ENCODE measurements at regions not wholly inside any gene's neighbourhood (a gene's known extent, or its start where the extent isn't known, plus 50 kb on each side); places are given as distances from the start of the nearest gene placed in this dataset.
"Not testable (repeated sequence)": the region's sequence is repeated elsewhere in the genome, so short reads cannot be mapped to it uniquely, and the experiment has no call there.

- H3K4me1 ChIP-seq (ENCODE audit: control insufficient read depth, insufficient read depth, low read length): no peaks in the 10 kb centered on the region
- no peak for DNase-seq (ENCODE audit: low read depth, low spot score)
- H3K27me3 ChIP-seq (ENCODE audit: control insufficient read depth, insufficient read depth, low read length): no peaks in the 10 kb centered on the region
- H3K36me3 ChIP-seq (ENCODE audit: control insufficient read depth, insufficient read depth, low read length): no peaks in the 10 kb centered on the region
- no peak overlapping the region for H3K27ac ChIP-seq (ENCODE audit: low read length)
- H3K4me3 ChIP-seq (ENCODE audit: low read length): no peak overlapping the region
- WGBS (ENCODE audit: insufficient coverage, insufficient read length): no CpG with 5 or more reads among the region's 2 CpGs
- H3K9me3 ChIP-seq (ENCODE audit: control insufficient read depth, insufficient read depth, low read length): no peaks in the 10 kb centered on the region
These were observed 143.1 kb downstream of the CSNK2A3 start for GRCh38 chr11:11209967-11210366.

GRCh38 chr11:11208994-11209393 lies 144.1 kb downstream of the CSNK2A3 start:
- no peak for DNase-seq (ENCODE audit: low read depth, low spot score)
- H3K4me3 ChIP-seq (ENCODE audit: low read length): no peak overlapping the region
- no peak overlapping the region for H3K27ac ChIP-seq (ENCODE audit: low read length)
- H3K4me1 ChIP-seq (ENCODE audit: control insufficient read depth, insufficient read depth, low read length): no peaks in the 10 kb centered on the region
- no peaks in the 10 kb centered on the region for H3K36me3 ChIP-seq (ENCODE audit: control insufficient read depth, insufficient read depth, low read length)
- H3K27me3 ChIP-seq (ENCODE audit: control insufficient read depth, insufficient read depth, low read length): no peaks in the 10 kb centered on the region
- H3K9me3 ChIP-seq (ENCODE audit: control insufficient read depth, insufficient read depth, low read length): no peaks in the 10 kb centered on the region
- no CpG with 5 or more reads among the region's 4 CpGs for WGBS (ENCODE audit: insufficient coverage, insufficient read length)

GRCh38 chr11:11207428-11207827 lies 145.6 kb downstream of the CSNK2A3 start:
- H3K4me3 ChIP-seq (ENCODE audit: low read length): no peak overlapping the region
- DNase-seq (ENCODE audit: low read depth, low spot score): no peak
- H3K36me3 ChIP-seq (ENCODE audit: control insufficient read depth, insufficient read depth, low read length): no peaks in the 10 kb centered on the region
- no peaks in the 10 kb centered on the region for H3K4me1 ChIP-seq (ENCODE audit: control insufficient read depth, insufficient read depth, low read length)
- H3K9me3 ChIP-seq (ENCODE audit: control insufficient read depth, insufficient read depth, low read length): no peaks in the 10 kb centered on the region
- H3K27me3 ChIP-seq (ENCODE audit: control insufficient read depth, insufficient read depth, low read length): no peaks in the 10 kb centered on the region
- no peak overlapping the region for H3K27ac ChIP-seq (ENCODE audit: low read length)
- no CpG with 5 or more reads among the region's 3 CpGs for WGBS (ENCODE audit: insufficient coverage, insufficient read length)

- DNase-seq (ENCODE audit: low read depth, low spot score): no peak
- H3K27ac ChIP-seq (ENCODE audit: low read length): no peak overlapping the region
- H3K27me3 ChIP-seq (ENCODE audit: control insufficient read depth, insufficient read depth, low read length): no peaks in the 10 kb centered on the region
- H3K9me3 ChIP-seq (ENCODE audit: control insufficient read depth, insufficient read depth, low read length): no peaks in the 10 kb centered on the region
- WGBS (ENCODE audit: insufficient coverage, insufficient read length): no CpG with 5 or more reads among the region's 7 CpGs
- H3K36me3 ChIP-seq (ENCODE audit: control insufficient read depth, insufficient read depth, low read length): no peaks in the 10 kb centered on the region
- no peak overlapping the region for H3K4me3 ChIP-seq (ENCODE audit: low read length)
- no peaks in the 10 kb centered on the region for H3K4me1 ChIP-seq (ENCODE audit: control insufficient read depth, insufficient read depth, low read length)
These were observed 146.6 kb downstream of the CSNK2A3 start for GRCh38 chr11:11206484-11206883.

GRCh38 chr11:11202885-11203284 lies 150.2 kb downstream of the CSNK2A3 start:
- no CpG with 5 or more reads among the region's 2 CpGs for WGBS (ENCODE audit: insufficient coverage, insufficient read length)
- H3K9me3 ChIP-seq (ENCODE audit: control insufficient read depth, insufficient read depth, low read length): no peaks in the 10 kb centered on the region
- no peak overlapping the region for H3K27ac ChIP-seq (ENCODE audit: low read length)
- H3K4me1 ChIP-seq (ENCODE audit: control insufficient read depth, insufficient read depth, low read length): no peaks in the 10 kb centered on the region
- no peaks in the 10 kb centered on the region for H3K36me3 ChIP-seq (ENCODE audit: control insufficient read depth, insufficient read depth, low read length)
- no peaks in the 10 kb centered on the region for H3K27me3 ChIP-seq (ENCODE audit: control insufficient read depth, insufficient read depth, low read length)
- no peak for DNase-seq (ENCODE audit: low read depth, low spot score)
- H3K4me3 ChIP-seq (ENCODE audit: low read length): no peak overlapping the region

GRCh38 chr11:11201302-11201701 lies 151.7 kb downstream of the CSNK2A3 start:
- no CpG with 5 or more reads among the region's 4 CpGs for WGBS (ENCODE audit: insufficient coverage, insufficient read length)
- H3K4me1 ChIP-seq (ENCODE audit: control insufficient read depth, insufficient read depth, low read length); H3K27ac ChIP-seq (ENCODE audit: low read length); H3K27me3 ChIP-seq (ENCODE audit: control insufficient read depth, insufficient read depth, low read length); H3K4me3 ChIP-seq (ENCODE audit: low read length); H3K36me3 ChIP-seq (ENCODE audit: control insufficient read depth, insufficient read depth, low read length); DNase-seq (ENCODE audit: low read depth, low spot score); H3K9me3 ChIP-seq (ENCODE audit: control insufficient read depth, insufficient read depth, low read length): not testable (repeated sequence)

GRCh38 chr11:11192541-11192940 lies 160.5 kb downstream of the CSNK2A3 start:
- H3K36me3 ChIP-seq (ENCODE audit: control insufficient read depth, insufficient read depth, low read length): no peaks in the 10 kb centered on the region
- no peak for DNase-seq (ENCODE audit: low read depth, low spot score)
- H3K4me1 ChIP-seq (ENCODE audit: control insufficient read depth, insufficient read depth, low read length): no peaks in the 10 kb centered on the region
- no CpG with 5 or more reads among the region's 3 CpGs for WGBS (ENCODE audit: insufficient coverage, insufficient read length)
- H3K27ac ChIP-seq (ENCODE audit: low read length): no peak overlapping the region
- H3K9me3 ChIP-seq (ENCODE audit: control insufficient read depth, insufficient read depth, low read length): no peaks in the 10 kb centered on the region
- no peak overlapping the region for H3K4me3 ChIP-seq (ENCODE audit: low read length)
- no peaks in the 10 kb centered on the region for H3K27me3 ChIP-seq (ENCODE audit: control insufficient read depth, insufficient read depth, low read length)

- H3K27me3 ChIP-seq (ENCODE audit: control insufficient read depth, insufficient read depth, low read length): no peaks in the 10 kb centered on the region
- no peaks in the 10 kb centered on the region for H3K36me3 ChIP-seq (ENCODE audit: control insufficient read depth, insufficient read depth, low read length)
- no CpG with 5 or more reads among the region's 3 CpGs for WGBS (ENCODE audit: insufficient coverage, insufficient read length)
- H3K4me3 ChIP-seq (ENCODE audit: low read length): no peak overlapping the region
- H3K27ac ChIP-seq (ENCODE audit: low read length): no peak overlapping the region
- H3K4me1 ChIP-seq (ENCODE audit: control insufficient read depth, insufficient read depth, low read length): no peaks in the 10 kb centered on the region
- DNase-seq (ENCODE audit: low read depth, low spot score): no peak
- H3K9me3 ChIP-seq (ENCODE audit: control insufficient read depth, insufficient read depth, low read length): no peaks in the 10 kb centered on the region
These were observed 163.5 kb downstream of the CSNK2A3 start for GRCh38 chr11:11189506-11189905.

- H3K27ac ChIP-seq (ENCODE audit: low read length): no peak overlapping the region
- no peak overlapping the region for H3K4me3 ChIP-seq (ENCODE audit: low read length)
- H3K36me3 ChIP-seq (ENCODE audit: control insufficient read depth, insufficient read depth, low read length): no peaks in the 10 kb centered on the region
- no peaks in the 10 kb centered on the region for H3K4me1 ChIP-seq (ENCODE audit: control insufficient read depth, insufficient read depth, low read length)
- H3K27me3 ChIP-seq (ENCODE audit: control insufficient read depth, insufficient read depth, low read length): no peaks in the 10 kb centered on the region
- no peaks in the 10 kb centered on the region for H3K9me3 ChIP-seq (ENCODE audit: control insufficient read depth, insufficient read depth, low read length)
- no CpG with 5 or more reads among the region's 5 CpGs for WGBS (ENCODE audit: insufficient coverage, insufficient read length)
- no peak for DNase-seq (ENCODE audit: low read depth, low spot score)
These were observed 166.8 kb downstream of the CSNK2A3 start for GRCh38 chr11:11186249-11186648.

GRCh38 chr11:11182261-11182660 lies 170.8 kb downstream of the CSNK2A3 start:
- no peak for DNase-seq (ENCODE audit: low read depth, low spot score)
- Histone ChIP-seq H3K4me3 (ENCODE audit: low read length) (no peak overlapping the region), H3K27ac (ENCODE audit: low read length) (no peak overlapping the region), H3K4me1 (ENCODE audit: control insufficient read depth, insufficient read depth, low read length) (no peaks in the 10 kb centered on the region), H3K36me3 (ENCODE audit: control insufficient read depth, insufficient read depth, low read length) (no peaks in the 10 kb centered on the region), H3K9me3 (ENCODE audit: control insufficient read depth, insufficient read depth, low read length) (no peaks in the 10 kb centered on the region), H3K27me3 (ENCODE audit: control insufficient read depth, insufficient read depth, low read length) (no peaks in the 10 kb centered on the region)
- WGBS (ENCODE audit: insufficient coverage, insufficient read length): no CpG with 5 or more reads among the region's 14 CpGs

- H3K27ac ChIP-seq (ENCODE audit: low read length): no peak overlapping the region
- no CpG with 5 or more reads among the region's 3 CpGs for WGBS (ENCODE audit: insufficient coverage, insufficient read length)
- H3K4me1 ChIP-seq (ENCODE audit: control insufficient read depth, insufficient read depth, low read length): no peaks in the 10 kb centered on the region
- H3K4me3 ChIP-seq (ENCODE audit: low read length): no peak overlapping the region
- H3K27me3 ChIP-seq (ENCODE audit: control insufficient read depth, insufficient read depth, low read length): no peaks in the 10 kb centered on the region
- no peaks in the 10 kb centered on the region for H3K9me3 ChIP-seq (ENCODE audit: control insufficient read depth, insufficient read depth, low read length)
- no peaks in the 10 kb centered on the region for H3K36me3 ChIP-seq (ENCODE audit: control insufficient read depth, insufficient read depth, low read length)
- no peak for DNase-seq (ENCODE audit: low read depth, low spot score)
These were observed 174.1 kb downstream of the CSNK2A3 start for GRCh38 chr11:11178671-11179638.

Measured in iPS DF 6.9 (cell line).